ENCODE measurements at regions not wholly inside any gene's neighbourhood (a gene's known extent, or its start where the extent isn't known, plus 50 kb on each side); places are given as distances from the start of the nearest gene placed in this dataset.

DNA sequence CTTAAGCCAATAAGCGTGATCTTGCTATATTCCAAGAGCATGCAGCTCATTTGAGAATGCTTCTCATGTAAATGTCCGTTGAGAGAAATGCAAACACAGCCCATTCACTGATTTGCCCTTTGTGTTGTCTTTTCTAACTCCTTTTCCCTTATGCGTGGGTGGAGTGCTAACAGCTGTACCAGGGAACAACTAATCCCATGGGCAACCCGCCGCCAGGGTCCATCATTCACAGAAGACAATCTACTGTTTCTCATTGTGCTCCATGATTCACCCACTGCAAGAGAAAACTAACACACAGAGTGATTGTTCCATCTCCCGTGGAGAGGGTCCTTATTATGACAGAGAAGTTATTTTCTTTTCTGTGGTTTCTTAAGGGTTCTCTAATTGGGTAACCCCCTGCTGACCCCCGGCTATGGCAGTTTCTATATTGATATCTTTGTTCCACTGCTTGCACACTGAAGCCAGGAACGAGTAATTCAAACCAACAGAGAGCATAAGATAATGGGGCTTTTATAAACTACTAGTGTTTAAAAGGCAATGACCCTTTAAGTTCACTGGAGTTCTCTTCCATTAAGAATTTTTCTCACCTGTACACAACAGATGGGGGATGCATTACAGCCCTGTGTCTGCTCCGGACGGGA is 298.7 kb downstream of the BAMBI start:
- TF ChIP-seq, protein P1, sequence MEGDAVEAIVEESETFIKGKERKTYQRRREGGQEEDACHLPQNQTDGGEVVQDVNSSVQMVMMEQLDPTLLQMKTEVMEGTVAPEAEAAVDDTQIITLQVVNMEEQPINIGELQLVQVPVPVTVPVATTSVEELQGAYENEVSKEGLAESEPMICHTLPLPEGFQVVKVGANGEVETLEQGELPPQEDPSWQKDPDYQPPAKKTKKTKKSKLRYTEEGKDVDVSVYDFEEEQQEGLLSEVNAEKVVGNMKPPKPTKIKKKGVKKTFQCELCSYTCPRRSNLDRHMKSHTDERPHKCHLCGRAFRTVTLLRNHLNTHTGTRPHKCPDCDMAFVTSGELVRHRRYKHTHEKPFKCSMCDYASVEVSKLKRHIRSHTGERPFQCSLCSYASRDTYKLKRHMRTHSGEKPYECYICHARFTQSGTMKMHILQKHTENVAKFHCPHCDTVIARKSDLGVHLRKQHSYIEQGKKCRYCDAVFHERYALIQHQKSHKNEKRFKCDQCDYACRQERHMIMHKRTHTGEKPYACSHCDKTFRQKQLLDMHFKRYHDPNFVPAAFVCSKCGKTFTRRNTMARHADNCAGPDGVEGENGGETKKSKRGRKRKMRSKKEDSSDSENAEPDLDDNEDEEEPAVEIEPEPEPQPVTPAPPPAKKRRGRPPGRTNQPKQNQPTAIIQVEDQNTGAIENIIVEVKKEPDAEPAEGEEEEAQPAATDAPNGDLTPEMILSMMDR (IDR thresholded peaks at IDR 0.05): no peak
- no peak for TF ChIP-seq POLR2A (IDR thresholded peaks at IDR 0.05)
